ENCODE measurements at regions not wholly inside any gene's neighbourhood (a gene's known extent, or its start where the extent isn't known, plus 50 kb on each side); places are given as distances from the start of the nearest gene placed in this dataset.

DNA sequence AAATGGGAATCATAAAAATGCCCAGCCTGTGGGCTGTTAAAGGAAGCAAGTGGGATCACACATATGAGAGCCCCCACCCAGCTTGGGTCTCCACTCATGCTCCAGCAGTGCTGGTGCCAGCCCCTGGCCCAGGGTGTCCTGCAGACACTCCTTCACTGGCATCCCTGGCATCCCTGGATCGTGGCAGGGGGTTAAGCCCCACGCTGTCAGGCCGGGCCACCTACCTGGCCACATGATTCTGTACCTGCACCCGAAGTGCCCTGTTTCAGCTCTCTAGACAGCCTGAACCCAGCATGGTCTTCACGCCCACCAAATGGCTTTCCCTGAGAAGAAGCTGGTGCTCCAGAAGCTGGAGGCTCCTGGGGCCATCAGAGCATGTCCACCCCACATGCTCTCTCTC, 137.4 kb downstream of the INHBB start:
- no peak overlapping the region for H2AFZ ChIP-seq (ENCODE audit: low read length)
- ATAC-seq (no peak), DNase-seq (no peak)
- no peak overlapping the region for H3K27ac ChIP-seq (ENCODE audit: low read length)
- H3K36me3 ChIP-seq (ENCODE audit: low read depth, low read length), result no peaks in the 10 kb centered on the region
- H3K9me2 ChIP-seq (replicated peaks; ENCODE audit: low read length), result no peaks in the 10 kb centered on the region
- no TSS peak for BruUV-seq (replicated peaks)
- H3K4me3 ChIP-seq (ENCODE audit: low read length), result no peak overlapping the region
- no peaks in the 10 kb centered on the region for H4K20me1 ChIP-seq (ENCODE audit: low read length)
- no peaks in the 10 kb centered on the region for H3K79me2 ChIP-seq (ENCODE audit: low read length)
- H3K9me3 ChIP-seq (ENCODE audit: low read length), result no peaks in the 10 kb centered on the region
- no peaks in the 10 kb centered on the region for H3K27me3 ChIP-seq (ENCODE audit: low read length)
- TF ChIP-seq EZH2 (IDR thresholded peaks at IDR 0.05; ENCODE audit: low read length, unreplicated experiment), result no peak
- TF ChIP-seq, protein P1, sequence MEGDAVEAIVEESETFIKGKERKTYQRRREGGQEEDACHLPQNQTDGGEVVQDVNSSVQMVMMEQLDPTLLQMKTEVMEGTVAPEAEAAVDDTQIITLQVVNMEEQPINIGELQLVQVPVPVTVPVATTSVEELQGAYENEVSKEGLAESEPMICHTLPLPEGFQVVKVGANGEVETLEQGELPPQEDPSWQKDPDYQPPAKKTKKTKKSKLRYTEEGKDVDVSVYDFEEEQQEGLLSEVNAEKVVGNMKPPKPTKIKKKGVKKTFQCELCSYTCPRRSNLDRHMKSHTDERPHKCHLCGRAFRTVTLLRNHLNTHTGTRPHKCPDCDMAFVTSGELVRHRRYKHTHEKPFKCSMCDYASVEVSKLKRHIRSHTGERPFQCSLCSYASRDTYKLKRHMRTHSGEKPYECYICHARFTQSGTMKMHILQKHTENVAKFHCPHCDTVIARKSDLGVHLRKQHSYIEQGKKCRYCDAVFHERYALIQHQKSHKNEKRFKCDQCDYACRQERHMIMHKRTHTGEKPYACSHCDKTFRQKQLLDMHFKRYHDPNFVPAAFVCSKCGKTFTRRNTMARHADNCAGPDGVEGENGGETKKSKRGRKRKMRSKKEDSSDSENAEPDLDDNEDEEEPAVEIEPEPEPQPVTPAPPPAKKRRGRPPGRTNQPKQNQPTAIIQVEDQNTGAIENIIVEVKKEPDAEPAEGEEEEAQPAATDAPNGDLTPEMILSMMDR (conservative IDR thresholded peaks at IDR 0.05; ENCODE audit: low read depth, low read length), result no peak
- TF ChIP-seq EZH2phosphoT487 (IDR thresholded peaks at IDR 0.05; ENCODE audit: borderline replicate concordance, low read length), result no peak
- H3F3A ChIP-seq (ENCODE audit: low read length, unreplicated experiment), result no peaks in the 10 kb centered on the region
- H3K9ac ChIP-seq (ENCODE audit: low read length), result no peak overlapping the region
- intact Hi-C loops (cut with micrococcal nuclease), result no loop called here
- ChIA-PET CTCF (interaction anchor here (0.7 kb wide), 1 partner anchor 28 kb away, joined by 3 read pairs; no protein-coding TSS in a partner anchor), POLR2A (ENCODE audit: unreplicated experiment) (no interaction called here)
- H3K4me2 ChIP-seq (ENCODE audit: low read length), result no peak overlapping the region
- peaks cover 9% of the 10 kb centered on the region for H3K4me1 ChIP-seq (ENCODE audit: insufficient read depth, low read length)

DNA sequence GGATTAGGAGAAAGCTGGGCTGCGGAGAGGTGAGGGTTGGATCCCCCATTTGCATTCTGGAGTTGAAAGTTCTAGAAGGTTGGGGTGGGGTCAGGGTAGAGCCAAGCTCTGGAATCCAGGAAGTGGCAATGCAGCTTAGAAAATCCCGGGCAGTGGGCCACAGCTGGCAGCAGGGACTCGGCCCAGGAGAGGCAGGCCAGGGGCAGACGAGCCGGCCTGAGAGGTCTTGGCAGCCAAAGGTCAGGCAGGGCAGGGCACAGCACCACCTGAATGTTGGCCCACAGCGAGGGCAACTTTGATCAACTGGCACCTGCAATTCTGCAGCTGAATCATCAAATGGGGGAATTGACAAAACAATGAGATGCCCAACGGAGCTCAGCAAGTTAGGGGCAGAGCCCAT, 139.2 kb downstream of the INHBB start:
- intact Hi-C loops (cut with micrococcal nuclease), result no loop called here
- H3K9ac ChIP-seq (ENCODE audit: low read length), result no peak overlapping the region
- TF ChIP-seq EZH2phosphoT487 (IDR thresholded peaks at IDR 0.05; ENCODE audit: borderline replicate concordance, low read length) (no peak), EZH2 (IDR thresholded peaks at IDR 0.05; ENCODE audit: low read length, unreplicated experiment) (no peak)
- TF ChIP-seq, protein P1 (conservative IDR thresholded peaks at IDR 0.05; ENCODE audit: low read depth, low read length), result no peak
- no peaks in the 10 kb centered on the region for H3F3A ChIP-seq (ENCODE audit: low read length, unreplicated experiment)
- H3K27me3 ChIP-seq (ENCODE audit: low read length), result no peaks in the 10 kb centered on the region
- H3K4me2 ChIP-seq (ENCODE audit: low read length), result no peak overlapping the region
- POLR2A ChIA-PET (ENCODE audit: unreplicated experiment), result no interaction called here
- no TSS peak for BruUV-seq (replicated peaks)
- peaks cover 9% of the 10 kb centered on the region for H3K4me1 ChIP-seq (ENCODE audit: insufficient read depth, low read length)
- no peak overlapping the region for H3K27ac ChIP-seq (ENCODE audit: low read length)
- CTCF ChIA-PET, result no interaction called here
- no peaks in the 10 kb centered on the region for H3K36me3 ChIP-seq (ENCODE audit: low read depth, low read length)
- no peaks in the 10 kb centered on the region for H3K79me2 ChIP-seq (ENCODE audit: low read length)
- H3K9me2 ChIP-seq (replicated peaks; ENCODE audit: low read length), result no peaks in the 10 kb centered on the region
- DNase-seq (no peak), ATAC-seq (no peak)
- no peaks in the 10 kb centered on the region for H3K9me3 ChIP-seq (ENCODE audit: low read length)
- no peaks in the 10 kb centered on the region for H4K20me1 ChIP-seq (ENCODE audit: low read length)
- no peak overlapping the region for H2AFZ ChIP-seq (ENCODE audit: low read length)
- no peak overlapping the region for H3K4me3 ChIP-seq (ENCODE audit: low read length)

DNA sequence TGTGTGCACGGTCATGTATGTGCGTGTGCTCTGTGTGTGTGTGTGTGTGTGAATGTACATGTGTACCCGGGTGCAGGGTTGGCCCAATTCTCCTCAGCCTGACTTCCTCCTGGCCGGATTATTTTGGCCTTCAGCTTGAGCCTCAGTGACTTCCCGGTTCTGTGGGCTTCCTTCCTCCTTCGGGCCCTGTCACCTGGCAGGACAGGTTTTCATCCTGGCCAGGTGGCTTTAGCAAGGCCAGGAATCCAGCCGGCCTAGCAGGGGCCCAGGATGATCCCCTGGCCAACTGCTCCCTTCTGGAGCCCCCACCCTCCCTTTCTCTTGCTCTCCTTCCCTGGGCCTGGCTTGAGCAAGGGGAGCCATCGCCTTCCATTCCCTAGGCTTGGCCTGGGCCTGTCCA, 140.5 kb downstream of the INHBB start:
- H3K4me2 ChIP-seq (ENCODE audit: low read length), result no peak overlapping the region
- H3K9me2 ChIP-seq (replicated peaks; ENCODE audit: low read length), result no peaks in the 10 kb centered on the region
- H3K9ac ChIP-seq (ENCODE audit: low read length), result no peak overlapping the region
- H3K79me2 ChIP-seq (ENCODE audit: low read length), result no peaks in the 10 kb centered on the region
- no peak; the same call in 1 of the 2 replicates for ATAC-seq
- peaks cover 9% of the 10 kb centered on the region for H3K4me1 ChIP-seq (ENCODE audit: insufficient read depth, low read length)
- ChIA-PET CTCF (no interaction called here), POLR2A (ENCODE audit: unreplicated experiment) (no interaction called here)
- H2AFZ ChIP-seq (ENCODE audit: low read length), result 0 out of 2 replicates have a peak overlapping the region, but pooled peaks have one; percentile 1
- H3K27me3 ChIP-seq (ENCODE audit: low read length), result no peaks in the 10 kb centered on the region
- no peaks in the 10 kb centered on the region for H4K20me1 ChIP-seq (ENCODE audit: low read length)
- no peak for DNase-seq
- no TSS peak for BruUV-seq (replicated peaks)
- no peaks in the 10 kb centered on the region for H3K9me3 ChIP-seq (ENCODE audit: low read length)
- intact Hi-C loops (cut with micrococcal nuclease), result no loop called here
- no peaks in the 10 kb centered on the region for H3F3A ChIP-seq (ENCODE audit: low read length, unreplicated experiment)
- H3K36me3 ChIP-seq (ENCODE audit: low read depth, low read length), result no peaks in the 10 kb centered on the region
- no peak overlapping the region for H3K4me3 ChIP-seq (ENCODE audit: low read length)
- no peak overlapping the region for H3K27ac ChIP-seq (ENCODE audit: low read length)
- TF ChIP-seq, protein P1 (conservative IDR thresholded peaks at IDR 0.05; ENCODE audit: low read depth, low read length), result no peak
- TF ChIP-seq EZH2 (IDR thresholded peaks at IDR 0.05; ENCODE audit: low read length, unreplicated experiment), result no peak
- no peak for TF ChIP-seq EZH2phosphoT487 (IDR thresholded peaks at IDR 0.05; ENCODE audit: borderline replicate concordance, low read length)

Data from PC-3 (cell line).